Panc1 (cell line): ENCODE measurements at regions not wholly inside any gene's neighbourhood (a gene's known extent, or its start where the extent isn't known, plus 50 kb on each side); places are given as distances from the start of the nearest gene placed in this dataset.
A peak's percentile ranks its signal among the peaks of the same experiment; 100 is the strongest.

Experiments used
- ATAC-seq: fragments of 200-7000 bp; cut with Tn5 transposase; 2 replicates; pipeline ENCODE4 v1.9.1; 2020; ENCODE audit warnings: mild to moderate bottlenecking, moderate library complexity
- BruUV-seq: library from RNA; stranded (reverse); fragments of 400-500 nt; replicated peaks from 2 replicates; lab custom pipeline; 2021; lab: Mats Ljungman, UMichigan
- CTCF ChIA-PET: fragments of 300-600 bp; sonication (Branson Sonifier 250); formaldehyde crosslinking; loops from one replicate; lab custom pipeline; 2022; ENCODE audit warnings: antibody characterized with exemption; lab: Charles Lee
- POLR2A ChIA-PET: fragments of 300-600 bp; sonication (Branson Sonifier 250); formaldehyde crosslinking; loops from one replicate; lab custom pipeline; 2022; ENCODE audit warnings: antibody characterized with exemption; lab: Charles Lee
- DNase-seq: peaks from one replicate; pipeline ENCODE4 v3.0.0-alpha.2; 2010; ENCODE audit warnings: low read depth, low spot score
- H3K27ac ChIP-seq: 2 replicates; pipeline ENCODE4 v1.5.1; 2011; ENCODE audit warnings: mild to moderate bottlenecking, low read length, inconsistent platforms
- H3K27me3 ChIP-seq: fragments of 200-500 bp; sonication (Bioruptor generic); 2 replicates; pipeline ENCODE4 v1.6.0; 2014; ENCODE audit warnings: low read length, inconsistent platforms; ENCODE audit not compliant: control insufficient read depth, insufficient read depth
- H3K36me3 ChIP-seq: fragments of 200-500 bp; sonication (Bioruptor generic); 2 replicates; pipeline ENCODE4 v1.5.1; 2014; ENCODE audit warnings: inconsistent platforms, mild to moderate bottlenecking, low read length, moderate library complexity; ENCODE audit not compliant: control insufficient read depth, insufficient read depth
- H3K4me1 ChIP-seq: 2 replicates; pipeline ENCODE4 v1.5.1; 2011; ENCODE audit warnings: inconsistent platforms, mild to moderate bottlenecking, low read length, moderate library complexity; ENCODE audit not compliant: control insufficient read depth, insufficient read depth
- H3K4me3 ChIP-seq, 2 experiments: 2 replicates each; pipeline ENCODE4 v1.5.1; 2011 to 2012; ENCODE audit warnings: low read depth in 2 of 2, low read length in 2 of 2, mild to moderate bottlenecking in 2 of 2, inconsistent platforms in 1 of 2, moderate library complexity in 1 of 2
- H3K9me3 ChIP-seq: fragments of 200-500 bp; sonication (Bioruptor generic); 2 replicates; pipeline ENCODE4 v1.5.1; 2014; ENCODE audit warnings: low read depth, mild to moderate bottlenecking, inconsistent platforms, low read length, moderate library complexity; ENCODE audit not compliant: control insufficient read depth, insufficient read depth
- POLR2AphosphoS5 ChIP-seq: IDR thresholded peaks from 2 replicates; pipeline ENCODE4 v1.6.1; 2012; ENCODE audit warnings: mild to moderate bottlenecking, low read depth, low read length, moderate library complexity
- SIN3A ChIP-seq: IDR thresholded peaks from 2 replicates; pipeline ENCODE4 v1.6.1; 2012; ENCODE audit warnings: low read depth, mild to moderate bottlenecking, low read length, moderate library complexity, borderline replicate concordance; ENCODE audit not compliant: insufficient read depth
- TCF7L2 ChIP-seq: IDR thresholded peaks from 2 replicates; pipeline ENCODE4 v1.6.1; 2011; ENCODE audit warnings: mild to moderate bottlenecking, low read depth, low read length, inconsistent platforms
- in situ Hi-C: cut with HindIII; loops from 2 replicates; pipeline ENCODE4 v1.10.0; 2016; ENCODE audit warnings: low sequenced_read_pairs, low pct_unique_long_range_greater_than_20kb
- intact Hi-C: fragments of 100-400 bp; cut with micrococcal nuclease; formaldehyde crosslinking; loops from one replicate; pipeline ENCODE4 v1.10.0; 2022; ENCODE audit not compliant: unreplicated experiment
- TF ChIP-seq, protein P1 (sequence below): fragments of 450-650 bp; IDR thresholded peaks from 2 replicates; pipeline ENCODE4 v1.5.1; 2017; ENCODE audit warnings: mild to moderate bottlenecking
- TF ChIP-seq, protein P2 (sequence below), 2 experiments: IDR thresholded peaks; 2 replicates each; pipeline ENCODE4 v1.6.1; 2011 to 2012; ENCODE audit warnings: low read depth in 2 of 2, control low read depth in 1 of 2, low read length in 1 of 2, mild to moderate bottlenecking in 1 of 2, moderate library complexity in 1 of 2; ENCODE audit not compliant: insufficient read depth in 1 of 2

DNA sequence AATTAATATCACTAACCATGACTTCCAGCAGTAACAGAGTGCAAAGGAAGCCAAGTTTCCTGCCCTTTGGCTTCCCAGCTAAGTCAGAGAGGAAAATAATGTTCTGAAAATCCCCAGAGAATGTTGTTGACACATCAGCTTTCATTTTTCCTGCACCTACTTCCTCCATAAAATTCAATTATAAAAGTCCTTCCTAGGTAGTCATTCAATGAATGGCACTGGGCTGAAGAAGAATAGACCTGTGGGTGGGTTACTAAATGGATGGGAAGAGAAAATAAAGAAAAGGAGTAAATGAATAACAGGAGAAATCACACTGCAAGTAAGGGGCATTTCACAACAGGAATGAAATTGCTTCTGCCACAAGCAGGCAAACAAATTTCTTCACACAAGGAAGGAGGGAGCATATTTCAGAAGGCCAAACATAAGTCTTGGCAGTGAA, 73.2 kb upstream of the MDM1 start:
- peak overlapping the region; percentile 82 for H3K27ac ChIP-seq
- no peaks in the 10 kb centered on the region for H3K9me3 ChIP-seq
- POLR2A ChIA-PET: no interaction called here
- intact Hi-C loops (no loop called here), in situ Hi-C loops (no loop called here)
- no peak for DNase-seq
- BruUV-seq: no TSS peak
- no peaks in the 10 kb centered on the region for H3K36me3 ChIP-seq
- CTCF ChIA-PET: interaction anchor here (0.8 kb wide), 1 partner anchor 75 kb away, joined by 3 read pairs; no protein-coding TSS in a partner anchor
- no peak for ATAC-seq
- no peaks in the 10 kb centered on the region for H3K27me3 ChIP-seq
- no peak overlapping the region for H3K4me3 ChIP-seq
- TF ChIP-seq POLR2AphosphoS5 (no peak), TCF7L2 (no peak), SIN3A (no peak)
- TF ChIP-seq, protein P1, sequence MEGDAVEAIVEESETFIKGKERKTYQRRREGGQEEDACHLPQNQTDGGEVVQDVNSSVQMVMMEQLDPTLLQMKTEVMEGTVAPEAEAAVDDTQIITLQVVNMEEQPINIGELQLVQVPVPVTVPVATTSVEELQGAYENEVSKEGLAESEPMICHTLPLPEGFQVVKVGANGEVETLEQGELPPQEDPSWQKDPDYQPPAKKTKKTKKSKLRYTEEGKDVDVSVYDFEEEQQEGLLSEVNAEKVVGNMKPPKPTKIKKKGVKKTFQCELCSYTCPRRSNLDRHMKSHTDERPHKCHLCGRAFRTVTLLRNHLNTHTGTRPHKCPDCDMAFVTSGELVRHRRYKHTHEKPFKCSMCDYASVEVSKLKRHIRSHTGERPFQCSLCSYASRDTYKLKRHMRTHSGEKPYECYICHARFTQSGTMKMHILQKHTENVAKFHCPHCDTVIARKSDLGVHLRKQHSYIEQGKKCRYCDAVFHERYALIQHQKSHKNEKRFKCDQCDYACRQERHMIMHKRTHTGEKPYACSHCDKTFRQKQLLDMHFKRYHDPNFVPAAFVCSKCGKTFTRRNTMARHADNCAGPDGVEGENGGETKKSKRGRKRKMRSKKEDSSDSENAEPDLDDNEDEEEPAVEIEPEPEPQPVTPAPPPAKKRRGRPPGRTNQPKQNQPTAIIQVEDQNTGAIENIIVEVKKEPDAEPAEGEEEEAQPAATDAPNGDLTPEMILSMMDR: no peak
- TF ChIP-seq, protein P2, sequence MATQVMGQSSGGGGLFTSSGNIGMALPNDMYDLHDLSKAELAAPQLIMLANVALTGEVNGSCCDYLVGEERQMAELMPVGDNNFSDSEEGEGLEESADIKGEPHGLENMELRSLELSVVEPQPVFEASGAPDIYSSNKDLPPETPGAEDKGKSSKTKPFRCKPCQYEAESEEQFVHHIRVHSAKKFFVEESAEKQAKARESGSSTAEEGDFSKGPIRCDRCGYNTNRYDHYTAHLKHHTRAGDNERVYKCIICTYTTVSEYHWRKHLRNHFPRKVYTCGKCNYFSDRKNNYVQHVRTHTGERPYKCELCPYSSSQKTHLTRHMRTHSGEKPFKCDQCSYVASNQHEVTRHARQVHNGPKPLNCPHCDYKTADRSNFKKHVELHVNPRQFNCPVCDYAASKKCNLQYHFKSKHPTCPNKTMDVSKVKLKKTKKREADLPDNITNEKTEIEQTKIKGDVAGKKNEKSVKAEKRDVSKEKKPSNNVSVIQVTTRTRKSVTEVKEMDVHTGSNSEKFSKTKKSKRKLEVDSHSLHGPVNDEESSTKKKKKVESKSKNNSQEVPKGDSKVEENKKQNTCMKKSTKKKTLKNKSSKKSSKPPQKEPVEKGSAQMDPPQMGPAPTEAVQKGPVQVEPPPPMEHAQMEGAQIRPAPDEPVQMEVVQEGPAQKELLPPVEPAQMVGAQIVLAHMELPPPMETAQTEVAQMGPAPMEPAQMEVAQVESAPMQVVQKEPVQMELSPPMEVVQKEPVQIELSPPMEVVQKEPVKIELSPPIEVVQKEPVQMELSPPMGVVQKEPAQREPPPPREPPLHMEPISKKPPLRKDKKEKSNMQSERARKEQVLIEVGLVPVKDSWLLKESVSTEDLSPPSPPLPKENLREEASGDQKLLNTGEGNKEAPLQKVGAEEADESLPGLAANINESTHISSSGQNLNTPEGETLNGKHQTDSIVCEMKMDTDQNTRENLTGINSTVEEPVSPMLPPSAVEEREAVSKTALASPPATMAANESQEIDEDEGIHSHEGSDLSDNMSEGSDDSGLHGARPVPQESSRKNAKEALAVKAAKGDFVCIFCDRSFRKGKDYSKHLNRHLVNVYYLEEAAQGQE (IDR thresholded peaks at IDR 0.05; ENCODE audit: insufficient read depth in 1 of 2, low read depth in 2 of 2, low read length in 1 of 2): no peak
- peaks cover 23% of the 10 kb centered on the region for H3K4me1 ChIP-seq

DNA sequence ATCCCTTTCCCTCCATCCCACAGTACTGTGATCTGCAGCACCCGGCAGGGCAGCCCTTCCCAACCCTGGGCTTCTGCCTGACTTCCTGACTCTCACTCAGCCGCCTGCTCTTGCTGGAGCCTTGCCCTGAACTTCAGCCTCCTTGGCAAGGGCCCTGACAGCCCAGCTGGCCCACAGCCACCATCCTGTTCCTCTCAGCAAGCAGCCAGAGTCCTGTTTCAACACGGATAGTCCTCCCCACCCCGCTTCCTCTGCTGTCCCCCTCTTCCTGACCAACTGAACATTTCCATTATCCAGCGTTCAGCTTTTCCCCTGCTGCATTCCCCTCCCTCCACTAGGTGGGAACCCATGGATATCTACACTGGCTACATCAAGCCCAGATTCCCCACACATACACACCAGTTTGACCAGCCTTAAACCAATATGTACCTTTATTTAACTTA, 74.0 kb upstream of the MDM1 start:
- H3K36me3 ChIP-seq: no peaks in the 10 kb centered on the region
- peaks cover 20% of the 10 kb centered on the region for H3K4me1 ChIP-seq
- in situ Hi-C loops: no loop called here
- ChIA-PET POLR2A (no interaction called here), CTCF (interaction anchor here (0.7 to 1.0 kb wide), 2 partner anchors 14 to 72 kb away, joined by 3 to 4 read pairs; no protein-coding TSS in a partner anchor)
- no peaks in the 10 kb centered on the region for H3K9me3 ChIP-seq
- DNase-seq (no peak), ATAC-seq (peak; percentile 89)
- TF ChIP-seq TCF7L2: no peak
- TF ChIP-seq, protein P1: peak; percentile 47
- BruUV-seq: no TSS peak
- no peaks in the 10 kb centered on the region for H3K27me3 ChIP-seq
- peak overlapping the region; percentile 82 for H3K27ac ChIP-seq
- intact Hi-C loops: no loop called here
- H3K4me3 ChIP-seq: no peak overlapping the region
